ENCODE measurements at regions not wholly inside any gene's neighbourhood (a gene's known extent, or its start where the extent isn't known, plus 50 kb on each side); places are given as distances from the start of the nearest gene placed in this dataset.

- no peak for TF ChIP-seq CTCF (IDR thresholded peaks at IDR 0.05; ENCODE audit: insufficient read depth, low read length, poor library complexity, severe bottlenecking)
- TF ChIP-seq EZH2phosphoT487 (conservative IDR thresholded peaks at IDR 0.05; ENCODE audit: low read length): no peak
Measured at GRCh38 chr10:9419757-9420156, 1365.3 kb downstream of the GATA3 start.
